Astrocyte (in vitro differentiated cells and primary cell): ENCODE measurements at regions not wholly inside any gene's neighbourhood (a gene's known extent, or its start where the extent isn't known, plus 50 kb on each side); places are given as distances from the start of the nearest gene placed in this dataset.

Experiments used
- EZH2 ChIP-seq: IDR thresholded peaks from 2 replicates; pipeline ENCODE4 v1.6.1; 2012; ENCODE audit warnings: mild to moderate bottlenecking, low read length, inconsistent platforms; ENCODE audit not compliant: insufficient read depth
- TF ChIP-seq, protein P1 (sequence below): IDR thresholded peaks from 2 replicates; pipeline ENCODE4 v1.5.1; 2011; ENCODE audit warnings: low read depth, mild to moderate bottlenecking, inconsistent platforms, low read length, moderate library complexity; ENCODE audit not compliant: insufficient read depth

DNA sequence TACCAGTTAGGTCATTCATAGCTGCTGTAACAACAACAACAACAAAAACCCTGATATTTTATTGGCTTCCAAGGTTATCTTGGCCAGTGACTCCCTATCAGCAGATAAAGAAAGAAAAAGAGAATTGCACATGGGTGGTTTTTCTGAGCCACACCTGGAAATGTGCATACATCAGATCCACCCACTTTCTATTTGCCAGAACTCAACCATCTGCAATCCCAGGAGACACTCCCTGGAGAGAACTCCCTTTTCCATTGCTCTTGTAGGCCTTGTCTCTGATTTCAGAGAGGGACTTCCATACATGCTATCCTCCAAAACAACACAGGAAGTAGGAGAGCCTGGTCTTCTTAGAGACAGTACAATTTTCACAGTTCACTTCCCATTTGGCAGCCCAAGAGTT, 74.9 kb upstream of the ZC3H11B start:
- TF ChIP-seq, protein P1, sequence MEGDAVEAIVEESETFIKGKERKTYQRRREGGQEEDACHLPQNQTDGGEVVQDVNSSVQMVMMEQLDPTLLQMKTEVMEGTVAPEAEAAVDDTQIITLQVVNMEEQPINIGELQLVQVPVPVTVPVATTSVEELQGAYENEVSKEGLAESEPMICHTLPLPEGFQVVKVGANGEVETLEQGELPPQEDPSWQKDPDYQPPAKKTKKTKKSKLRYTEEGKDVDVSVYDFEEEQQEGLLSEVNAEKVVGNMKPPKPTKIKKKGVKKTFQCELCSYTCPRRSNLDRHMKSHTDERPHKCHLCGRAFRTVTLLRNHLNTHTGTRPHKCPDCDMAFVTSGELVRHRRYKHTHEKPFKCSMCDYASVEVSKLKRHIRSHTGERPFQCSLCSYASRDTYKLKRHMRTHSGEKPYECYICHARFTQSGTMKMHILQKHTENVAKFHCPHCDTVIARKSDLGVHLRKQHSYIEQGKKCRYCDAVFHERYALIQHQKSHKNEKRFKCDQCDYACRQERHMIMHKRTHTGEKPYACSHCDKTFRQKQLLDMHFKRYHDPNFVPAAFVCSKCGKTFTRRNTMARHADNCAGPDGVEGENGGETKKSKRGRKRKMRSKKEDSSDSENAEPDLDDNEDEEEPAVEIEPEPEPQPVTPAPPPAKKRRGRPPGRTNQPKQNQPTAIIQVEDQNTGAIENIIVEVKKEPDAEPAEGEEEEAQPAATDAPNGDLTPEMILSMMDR: no peak
- no peak for TF ChIP-seq EZH2
